ENCODE measurements at regions not wholly inside any gene's neighbourhood (a gene's known extent, or its start where the extent isn't known, plus 50 kb on each side); places are given as distances from the start of the nearest gene placed in this dataset.

DNA sequence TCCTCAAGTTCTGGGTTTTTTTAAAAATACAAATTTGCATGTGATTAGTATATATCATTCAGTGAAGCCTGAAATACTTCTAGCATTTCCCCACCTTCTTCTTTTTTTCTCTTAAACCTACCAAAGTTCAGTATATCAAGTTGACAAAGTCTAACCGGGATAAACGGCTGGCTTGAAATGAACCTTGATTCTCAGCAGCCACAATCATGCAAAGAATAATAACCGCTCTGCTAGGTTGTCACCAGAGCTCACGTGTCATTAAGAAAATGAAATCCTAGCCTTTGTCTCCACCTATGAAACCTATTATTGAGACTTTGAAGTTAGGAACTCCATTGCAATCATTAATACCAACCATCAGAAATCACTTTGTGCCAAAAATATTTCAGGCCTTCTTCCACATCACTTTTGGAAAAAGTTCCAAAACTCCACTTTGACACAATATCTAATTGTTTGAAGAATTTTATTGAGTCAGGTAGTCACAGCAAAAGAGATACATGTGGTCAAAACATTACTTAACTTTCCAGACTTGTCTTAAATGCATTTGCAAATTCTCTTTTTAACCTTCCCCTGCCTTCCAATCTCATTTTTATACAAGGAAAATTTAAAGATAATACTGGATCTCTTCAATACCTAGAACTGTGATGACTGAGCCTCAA, 285.6 kb upstream of the ACVR2A start:
- no peak for DNase-seq (ENCODE audit: low spot score in 2 of 2)
- Histone ChIP-seq H3K36me3 (no peaks in the 10 kb centered on the region), H3K4me1 (no peaks in the 10 kb centered on the region), H3K27me3 (no peaks in the 10 kb centered on the region), H3K4me3 (no peak overlapping the region), H3K27ac (no peak overlapping the region), H3K9me3 (no peaks in the 10 kb centered on the region)
- intact Hi-C loops (cut with DNase I; ENCODE audit: low total_unique reads) = no loop called here
- TF ChIP-seq POLR2AphosphoS5 (IDR thresholded peaks at IDR 0.05) (no peak), POLR2A (IDR thresholded peaks at IDR 0.05) (no peak), CTCF (IDR thresholded peaks at IDR 0.05) (no peak)

DNA sequence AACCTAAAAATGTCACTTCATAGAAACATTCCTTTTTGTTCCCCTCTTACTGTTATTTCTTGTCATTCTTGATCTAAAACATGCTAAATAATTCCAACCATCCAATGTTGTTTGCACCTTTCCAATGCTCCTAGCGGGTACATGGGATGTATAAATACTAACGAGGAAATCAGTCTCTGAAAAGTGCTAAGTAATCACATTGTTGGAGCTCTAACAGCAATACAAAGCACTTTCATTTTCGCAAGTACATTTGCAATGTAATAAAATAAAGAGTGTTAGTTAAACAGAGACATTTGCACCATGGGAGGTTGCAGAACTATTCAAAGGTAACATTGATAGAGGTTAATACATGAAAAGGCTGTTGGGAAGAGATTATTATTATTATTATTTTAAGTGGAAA, 286.2 kb upstream of the ACVR2A start:
- intact Hi-C loops (cut with DNase I; ENCODE audit: low total_unique reads) = no loop called here
- Histone ChIP-seq H3K27ac (no peak overlapping the region), H3K4me1 (no peaks in the 10 kb centered on the region), H3K9me3 (no peaks in the 10 kb centered on the region), H3K27me3 (no peaks in the 10 kb centered on the region), H3K4me3 (no peak overlapping the region), H3K36me3 (no peaks in the 10 kb centered on the region)
- no peak for DNase-seq (ENCODE audit: low spot score in 2 of 2)
- TF ChIP-seq POLR2A (IDR thresholded peaks at IDR 0.05) (no peak), CTCF (IDR thresholded peaks at IDR 0.05) (no peak), POLR2AphosphoS5 (IDR thresholded peaks at IDR 0.05) (no peak)

GRCh38 chr2:147554521-147555107, 290.2 kb upstream of the ACVR2A start:
- Histone ChIP-seq H3K27ac (peak overlapping the region in 1 of 2 donors; percentile 53), H3K36me3 (no peaks in the 10 kb centered on the region), H3K27me3 (no peaks in the 10 kb centered on the region), H3K4me1 (no peaks in the 10 kb centered on the region), H3K9me3 (no peaks in the 10 kb centered on the region), H3K4me3 (no peak overlapping the region)
- TF ChIP-seq POLR2A (IDR thresholded peaks at IDR 0.05) (no peak), POLR2AphosphoS5 (IDR thresholded peaks at IDR 0.05) (no peak), CTCF (IDR thresholded peaks at IDR 0.05) (no peak)
- intact Hi-C loops (cut with DNase I; ENCODE audit: low total_unique reads) = no loop called here
- no peak for DNase-seq (ENCODE audit: low spot score in 2 of 2)

GRCh38 chr2:147553775-147554271, 291.0 kb upstream of the ACVR2A start:
- no peaks in the 10 kb centered on the region for H3K36me3 ChIP-seq
- H3K9me3 ChIP-seq = no peaks in the 10 kb centered on the region
- H3K4me3 ChIP-seq = peak overlapping the region in 1 of 3 donors; percentile 26
- no peaks in the 10 kb centered on the region for H3K27me3 ChIP-seq
- intact Hi-C loops (cut with DNase I; ENCODE audit: low total_unique reads) = no loop called here
- no peak for DNase-seq (ENCODE audit: low spot score in 2 of 2)
- peak overlapping the region in 1 of 2 donors; percentile 30 for H3K27ac ChIP-seq
- no peaks in the 10 kb centered on the region for H3K4me1 ChIP-seq
- no peak for TF ChIP-seq POLR2AphosphoS5 (IDR thresholded peaks at IDR 0.05)
- no peak for TF ChIP-seq CTCF (IDR thresholded peaks at IDR 0.05)
- TF ChIP-seq POLR2A (IDR thresholded peaks at IDR 0.05) = no peak

DNA sequence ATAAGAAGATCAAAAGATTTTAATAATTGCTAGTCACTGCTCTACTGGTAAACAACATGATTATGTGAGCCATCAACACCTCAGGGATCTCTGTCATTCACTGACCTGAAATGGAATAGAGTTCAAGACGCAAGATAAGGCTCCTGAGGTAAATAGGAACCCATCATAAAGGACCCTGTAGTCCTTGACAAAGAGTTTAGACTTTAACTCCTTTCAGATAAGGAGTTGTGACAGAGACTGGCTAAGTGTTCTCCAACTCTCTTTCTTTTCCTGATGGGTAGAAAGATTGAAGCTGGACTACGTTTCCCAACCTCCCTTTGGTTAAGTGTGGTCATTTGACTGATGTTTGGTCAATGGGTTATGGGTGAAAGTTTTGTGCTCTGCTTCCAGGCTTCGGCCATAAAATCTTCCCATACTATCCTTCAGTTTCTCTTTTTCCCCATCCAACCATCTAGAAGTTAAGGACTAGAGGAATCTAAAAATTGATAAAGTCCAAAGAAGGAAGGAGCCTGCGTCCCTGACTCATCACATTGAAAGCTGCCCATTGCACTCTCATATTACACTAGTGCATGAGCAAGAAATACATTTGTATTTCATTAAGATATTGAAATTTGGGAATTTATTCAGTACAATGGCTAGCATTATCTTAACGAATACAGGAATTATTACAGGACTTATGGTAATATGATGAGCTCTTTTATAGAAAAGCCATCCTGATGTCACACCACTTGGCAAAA, 293.7 kb upstream of the ACVR2A start:
- Histone ChIP-seq H3K27ac (no peak overlapping the region), H3K9me3 (no peaks in the 10 kb centered on the region), H3K36me3 (no peaks in the 10 kb centered on the region), H3K27me3 (no peaks in the 10 kb centered on the region), H3K4me1 (no peaks in the 10 kb centered on the region), H3K4me3 (no peak overlapping the region)
- TF ChIP-seq POLR2A (IDR thresholded peaks at IDR 0.05) (no peak), POLR2AphosphoS5 (IDR thresholded peaks at IDR 0.05) (no peak), CTCF (IDR thresholded peaks at IDR 0.05) (no peak)
- intact Hi-C loops (cut with DNase I; ENCODE audit: low total_unique reads) = no loop called here
- DNase-seq (ENCODE audit: low spot score in 2 of 2) = no peak
